ENCODE measurements at regions not wholly inside any gene's neighbourhood (a gene's known extent, or its start where the extent isn't known, plus 50 kb on each side); places are given as distances from the start of the nearest gene placed in this dataset.

DNA sequence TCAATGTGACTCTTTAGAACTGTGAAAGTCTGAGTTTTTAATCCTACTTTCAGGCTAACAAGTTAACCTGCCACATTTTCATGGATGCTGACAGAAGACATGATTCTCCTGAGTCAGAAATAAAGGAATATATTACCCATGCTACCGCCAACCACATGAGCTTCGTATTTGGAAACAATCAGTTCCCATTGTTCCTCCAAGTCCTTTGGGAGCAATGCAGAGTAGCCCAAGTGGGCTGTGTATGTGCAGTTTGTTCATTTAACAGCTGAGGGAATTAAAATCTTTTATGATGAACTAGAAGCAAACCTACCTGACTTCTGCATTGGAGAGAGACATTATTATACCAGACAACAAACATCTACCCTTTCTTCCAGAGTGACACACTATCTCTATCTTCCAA lies 169.3 kb upstream of the BET1 start:
- H3K4me3 ChIP-seq (ENCODE audit: low read length in 2 of 2), result no peak overlapping the region
- H3K27me3 ChIP-seq (ENCODE audit: control insufficient read depth in 1 of 2, insufficient read depth in 2 of 2, low read length in 2 of 2), result no peaks in the 10 kb centered on the region
- no peaks in the 10 kb centered on the region for H3K9me3 ChIP-seq (ENCODE audit: control insufficient read depth in 2 of 2, low read length in 2 of 2)
- no peaks in the 10 kb centered on the region for H3K36me3 ChIP-seq (ENCODE audit: control insufficient read depth in 2 of 2, insufficient read depth in 2 of 2, low read length in 2 of 2)
- H3K27ac ChIP-seq (ENCODE audit: low read length), result no peak overlapping the region
- no peaks in the 10 kb centered on the region for H3K4me1 ChIP-seq (ENCODE audit: control insufficient read depth, insufficient read depth, low read length)
- H3K9ac ChIP-seq (ENCODE audit: low read length in 2 of 2), result no peak overlapping the region

DNA sequence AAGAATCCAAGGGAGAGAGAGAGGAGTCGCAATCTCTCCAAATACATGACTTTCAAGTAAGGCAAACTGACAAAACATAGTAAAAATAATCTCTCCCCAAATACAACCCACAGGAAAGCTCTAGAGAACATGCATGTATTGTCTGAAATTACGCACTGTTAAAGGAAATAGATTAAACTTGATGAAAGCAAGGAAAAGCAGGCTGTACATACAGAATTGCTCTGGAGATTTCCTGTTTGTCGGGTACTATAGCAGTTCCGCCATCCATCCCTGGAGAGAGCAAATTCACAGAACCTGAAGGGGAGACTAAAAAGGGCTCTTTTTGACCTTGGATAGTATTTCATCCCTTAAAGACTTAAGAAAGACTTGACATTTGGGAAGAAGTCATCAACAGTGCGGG lies 170.2 kb upstream of the BET1 start:
- Histone ChIP-seq H3K27ac (ENCODE audit: low read length) (no peak overlapping the region), H3K27me3 (ENCODE audit: control insufficient read depth in 1 of 2, insufficient read depth in 2 of 2, low read length in 2 of 2) (no peaks in the 10 kb centered on the region), H3K9ac (ENCODE audit: low read length in 2 of 2) (no peak overlapping the region), H3K9me3 (ENCODE audit: control insufficient read depth in 2 of 2, low read length in 2 of 2) (no peaks in the 10 kb centered on the region), H3K4me1 (ENCODE audit: control insufficient read depth, insufficient read depth, low read length) (no peaks in the 10 kb centered on the region), H3K4me3 (ENCODE audit: low read length in 2 of 2) (no peak overlapping the region), H3K36me3 (ENCODE audit: control insufficient read depth in 2 of 2, insufficient read depth in 2 of 2, low read length in 2 of 2) (no peaks in the 10 kb centered on the region)

GRCh38 chr7:94174956-94175355 lies 170.8 kb upstream of the BET1 start:
- Histone ChIP-seq H3K4me3 (ENCODE audit: low read length in 2 of 2) (no peak overlapping the region), H3K9ac (ENCODE audit: low read length in 2 of 2) (no peak overlapping the region), H3K4me1 (ENCODE audit: control insufficient read depth, insufficient read depth, low read length) (no peaks in the 10 kb centered on the region), H3K9me3 (ENCODE audit: control insufficient read depth in 2 of 2, low read length in 2 of 2) (no peaks in the 10 kb centered on the region), H3K36me3 (ENCODE audit: control insufficient read depth in 2 of 2, insufficient read depth in 2 of 2, low read length in 2 of 2) (no peaks in the 10 kb centered on the region), H3K27ac (ENCODE audit: low read length) (no peak overlapping the region), H3K27me3 (ENCODE audit: control insufficient read depth in 1 of 2, insufficient read depth in 2 of 2, low read length in 2 of 2) (no peaks in the 10 kb centered on the region)

GRCh38 chr7:94176694-94177200 lies 172.6 kb upstream of the BET1 start:
- H3K9ac ChIP-seq (ENCODE audit: low read length in 2 of 2), result no peak overlapping the region
- H3K4me3 ChIP-seq (ENCODE audit: low read length in 2 of 2), result no peak overlapping the region
- H3K27me3 ChIP-seq (ENCODE audit: control insufficient read depth in 1 of 2, insufficient read depth in 2 of 2, low read length in 2 of 2), result no peaks in the 10 kb centered on the region
- H3K9me3 ChIP-seq (ENCODE audit: control insufficient read depth in 2 of 2, low read length in 2 of 2), result no peaks in the 10 kb centered on the region
- no peak overlapping the region for H3K27ac ChIP-seq (ENCODE audit: low read length)
- no peaks in the 10 kb centered on the region for H3K36me3 ChIP-seq (ENCODE audit: control insufficient read depth in 2 of 2, insufficient read depth in 2 of 2, low read length in 2 of 2)
- no peaks in the 10 kb centered on the region for H3K4me1 ChIP-seq (ENCODE audit: control insufficient read depth, insufficient read depth, low read length)

DNA sequence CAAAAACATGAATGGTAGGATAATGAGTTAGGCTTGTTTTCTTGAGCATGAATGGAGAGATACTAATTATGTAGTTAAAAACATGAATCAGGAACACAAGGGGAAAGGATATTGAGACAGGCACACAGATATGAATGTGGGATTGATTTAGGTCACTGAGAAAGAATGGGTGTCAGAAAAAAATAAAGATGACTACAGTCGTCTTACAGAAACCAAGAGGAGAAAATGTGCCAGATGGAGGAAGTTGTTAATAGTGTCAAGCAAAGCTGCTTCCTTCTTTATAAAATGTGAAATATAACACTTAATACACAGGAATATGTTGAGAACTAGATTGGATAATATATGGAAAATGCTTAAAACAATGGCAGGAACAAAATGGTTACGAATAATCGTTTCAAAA lies 173.3 kb upstream of the BET1 start:
- H3K9me3 ChIP-seq (ENCODE audit: control insufficient read depth in 2 of 2, low read length in 2 of 2), result no peaks in the 10 kb centered on the region
- no peak overlapping the region for H3K9ac ChIP-seq (ENCODE audit: low read length in 2 of 2)
- no peak overlapping the region for H3K27ac ChIP-seq (ENCODE audit: low read length)
- H3K27me3 ChIP-seq (ENCODE audit: control insufficient read depth in 1 of 2, insufficient read depth in 2 of 2, low read length in 2 of 2), result no peaks in the 10 kb centered on the region
- no peaks in the 10 kb centered on the region for H3K36me3 ChIP-seq (ENCODE audit: control insufficient read depth in 2 of 2, insufficient read depth in 2 of 2, low read length in 2 of 2)
- H3K4me3 ChIP-seq (ENCODE audit: low read length in 2 of 2), result no peak overlapping the region
- H3K4me1 ChIP-seq (ENCODE audit: control insufficient read depth, insufficient read depth, low read length), result no peaks in the 10 kb centered on the region

DNA sequence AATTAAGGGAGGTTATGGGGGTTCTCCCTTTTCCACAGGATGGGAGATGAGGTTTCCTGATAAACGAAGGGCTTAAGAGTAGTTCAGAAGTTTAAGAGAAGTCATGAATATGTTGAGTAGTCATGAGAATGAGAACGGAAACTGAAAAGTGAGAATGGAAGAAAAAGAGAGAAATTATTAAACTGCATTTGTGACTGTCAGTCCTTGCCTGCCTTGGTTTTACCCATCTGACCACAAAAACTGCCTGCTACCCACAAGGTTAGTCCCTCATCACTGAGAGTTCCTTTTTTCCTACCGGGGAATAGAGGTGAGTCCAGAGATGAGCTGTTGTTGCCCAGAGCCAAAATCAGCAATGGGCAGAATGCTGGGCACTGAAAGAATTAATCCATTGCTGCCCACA lies 174.1 kb upstream of the BET1 start:
- Histone ChIP-seq H3K27ac (ENCODE audit: low read length) (no peak overlapping the region), H3K9me3 (ENCODE audit: control insufficient read depth in 2 of 2, low read length in 2 of 2) (no peaks in the 10 kb centered on the region), H3K4me3 (ENCODE audit: low read length in 2 of 2) (no peak overlapping the region), H3K27me3 (ENCODE audit: control insufficient read depth in 1 of 2, insufficient read depth in 2 of 2, low read length in 2 of 2) (no peaks in the 10 kb centered on the region), H3K9ac (ENCODE audit: low read length in 2 of 2) (no peak overlapping the region), H3K36me3 (ENCODE audit: control insufficient read depth in 2 of 2, insufficient read depth in 2 of 2, low read length in 2 of 2) (no peaks in the 10 kb centered on the region), H3K4me1 (ENCODE audit: control insufficient read depth, insufficient read depth, low read length) (no peaks in the 10 kb centered on the region)

DNA sequence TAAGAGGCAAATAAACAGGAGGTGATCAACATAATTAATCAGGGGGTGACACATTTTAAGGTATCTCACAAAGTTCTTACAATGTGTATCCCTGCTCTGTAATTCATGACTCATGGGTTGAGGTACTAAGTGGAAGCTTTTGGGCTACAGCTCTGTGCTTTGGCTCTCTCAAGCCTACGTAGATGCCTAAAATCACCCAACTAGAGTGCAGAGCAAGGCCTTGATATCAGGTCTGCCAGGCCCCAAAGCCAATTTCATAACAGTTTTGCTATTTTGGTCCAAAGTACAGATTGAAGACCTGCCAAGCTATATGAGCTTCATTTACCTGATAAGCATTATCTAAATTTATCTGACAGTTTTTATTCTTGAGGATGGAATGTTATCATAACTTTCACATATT lies 175.3 kb upstream of the BET1 start:
- Histone ChIP-seq H3K27me3 (ENCODE audit: control insufficient read depth in 1 of 2, insufficient read depth in 2 of 2, low read length in 2 of 2) (no peaks in the 10 kb centered on the region), H3K4me1 (ENCODE audit: control insufficient read depth, insufficient read depth, low read length) (no peaks in the 10 kb centered on the region)

DNA sequence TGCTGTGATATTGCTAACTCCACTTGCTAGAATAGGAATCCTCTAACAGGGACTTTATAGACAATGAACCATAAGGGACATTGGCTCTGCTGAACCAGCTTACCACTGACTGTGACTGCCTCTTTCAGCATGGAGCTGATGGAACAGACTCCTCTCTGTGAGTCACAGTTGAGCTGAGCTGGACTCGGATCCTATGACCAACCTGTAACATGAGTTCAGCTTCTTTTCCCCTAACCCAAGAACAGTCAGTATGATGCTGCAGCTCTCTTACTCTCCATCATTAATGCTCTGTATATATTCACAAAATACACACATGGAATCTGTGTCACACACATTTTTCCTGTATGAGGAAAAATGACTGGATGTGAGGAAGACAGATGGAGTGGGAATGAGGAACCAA lies 177.9 kb upstream of the BET1 start:
- Histone ChIP-seq H3K9me3 (ENCODE audit: control insufficient read depth in 2 of 2, low read length in 2 of 2) (no peaks in the 10 kb centered on the region), H3K27me3 (ENCODE audit: control insufficient read depth in 1 of 2, insufficient read depth in 2 of 2, low read length in 2 of 2) (no peaks in the 10 kb centered on the region), H3K4me1 (ENCODE audit: control insufficient read depth, insufficient read depth, low read length) (no peaks in the 10 kb centered on the region), H3K27ac (ENCODE audit: low read length) (no peak overlapping the region), H3K9ac (ENCODE audit: low read length in 2 of 2) (no peak overlapping the region), H3K36me3 (ENCODE audit: control insufficient read depth in 2 of 2, insufficient read depth in 2 of 2, low read length in 2 of 2) (no peaks in the 10 kb centered on the region), H3K4me3 (ENCODE audit: low read length in 2 of 2) (no peak overlapping the region)

More for the DNA sequence above, 175.3 kb upstream of the BET1 start:
- H3K27ac ChIP-seq (ENCODE audit: low read length), result no peak overlapping the region
- no peak overlapping the region for H3K9ac ChIP-seq (ENCODE audit: low read length in 2 of 2)
- no peaks in the 10 kb centered on the region for H3K9me3 ChIP-seq (ENCODE audit: control insufficient read depth in 2 of 2, low read length in 2 of 2)
- H3K36me3 ChIP-seq (ENCODE audit: control insufficient read depth in 2 of 2, insufficient read depth in 2 of 2, low read length in 2 of 2), result no peaks in the 10 kb centered on the region
- no peak overlapping the region for H3K4me3 ChIP-seq (ENCODE audit: low read length in 2 of 2)

DNA sequence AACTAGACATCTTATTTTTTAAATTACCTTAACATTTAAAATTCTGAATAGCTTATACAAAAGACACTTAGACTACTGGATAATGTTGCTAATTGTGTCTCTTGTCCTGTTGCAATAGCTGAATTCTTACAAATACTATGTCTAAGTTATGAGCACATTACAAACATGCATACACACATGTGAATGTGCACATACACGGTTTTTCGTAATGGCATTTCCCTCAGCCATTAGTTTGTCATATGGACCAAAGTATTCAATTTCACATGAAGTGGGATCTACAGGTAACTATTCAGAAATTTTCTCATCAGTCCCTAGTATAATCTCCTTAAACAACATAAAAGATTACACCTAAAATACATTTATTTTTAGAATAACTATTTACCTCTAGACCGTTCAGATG lies 178.6 kb upstream of the BET1 start:
- H3K9ac ChIP-seq (ENCODE audit: low read length in 2 of 2), result no peak overlapping the region
- no peaks in the 10 kb centered on the region for H3K4me1 ChIP-seq (ENCODE audit: control insufficient read depth, insufficient read depth, low read length)
- H3K27me3 ChIP-seq (ENCODE audit: control insufficient read depth in 1 of 2, insufficient read depth in 2 of 2, low read length in 2 of 2), result no peaks in the 10 kb centered on the region
- no peak overlapping the region for H3K27ac ChIP-seq (ENCODE audit: low read length)
- H3K36me3 ChIP-seq (ENCODE audit: control insufficient read depth in 2 of 2, insufficient read depth in 2 of 2, low read length in 2 of 2), result no peaks in the 10 kb centered on the region
- no peak overlapping the region for H3K4me3 ChIP-seq (ENCODE audit: low read length in 2 of 2)
- H3K9me3 ChIP-seq (ENCODE audit: control insufficient read depth in 2 of 2, low read length in 2 of 2), result no peaks in the 10 kb centered on the region

- Histone ChIP-seq H3K27ac (ENCODE audit: low read length) (no peak overlapping the region), H3K4me3 (ENCODE audit: low read length in 2 of 2) (no peak overlapping the region), H3K4me1 (ENCODE audit: control insufficient read depth, insufficient read depth, low read length) (no peaks in the 10 kb centered on the region), H3K9me3 (ENCODE audit: control insufficient read depth in 2 of 2, low read length in 2 of 2) (no peaks in the 10 kb centered on the region), H3K36me3 (ENCODE audit: control insufficient read depth in 2 of 2, insufficient read depth in 2 of 2, low read length in 2 of 2) (no peaks in the 10 kb centered on the region), H3K27me3 (ENCODE audit: control insufficient read depth in 1 of 2, insufficient read depth in 2 of 2, low read length in 2 of 2) (no peaks in the 10 kb centered on the region), H3K9ac (ENCODE audit: low read length in 2 of 2) (no peak overlapping the region)
Observed at GRCh38 chr7:94183289-94183749, 179.2 kb upstream of the BET1 start.

- Histone ChIP-seq H3K27me3 (ENCODE audit: control insufficient read depth in 1 of 2, insufficient read depth in 2 of 2, low read length in 2 of 2) (no peaks in the 10 kb centered on the region), H3K36me3 (ENCODE audit: control insufficient read depth in 2 of 2, insufficient read depth in 2 of 2, low read length in 2 of 2) (no peaks in the 10 kb centered on the region), H3K4me3 (ENCODE audit: low read length in 2 of 2) (no peak overlapping the region), H3K9me3 (ENCODE audit: control insufficient read depth in 2 of 2, low read length in 2 of 2) (no peaks in the 10 kb centered on the region), H3K27ac (ENCODE audit: low read length) (no peak overlapping the region), H3K9ac (ENCODE audit: low read length in 2 of 2) (no peak overlapping the region), H3K4me1 (ENCODE audit: control insufficient read depth, insufficient read depth, low read length) (no peaks in the 10 kb centered on the region)
Observed at GRCh38 chr7:94183891-94184290, 179.7 kb upstream of the BET1 start.

Measured in stomach smooth muscle (tissue), 2 donors.